ENCODE measurements at regions not wholly inside any gene's neighbourhood (a gene's known extent, or its start where the extent isn't known, plus 50 kb on each side); places are given as distances from the start of the nearest gene placed in this dataset.

GRCh38 chr17:71855010-71855409 is 265.8 kb upstream of the SOX9 start:
- TF ChIP-seq CTCF (IDR thresholded peaks at IDR 0.05) (no peak), POLR2A (IDR thresholded peaks at IDR 0.05) (no peak), POLR2AphosphoS5 (IDR thresholded peaks at IDR 0.05) (no peak)
